Esophagus squamous epithelium (tissue), 4 donors: ENCODE measurements at regions not wholly inside any gene's neighbourhood (a gene's known extent, or its start where the extent isn't known, plus 50 kb on each side); places are given as distances from the start of the nearest gene placed in this dataset.

Experiments
- CTCF ChIP-seq, 6 experiments: fragments of 450-650 bp in 4 of 6; fragments of 200-600 bp in 2 of 6; sonication (generic) in 2 of 6; IDR thresholded peaks; one replicate each; pipeline ENCODE4 v1.5.1; 2016 to 2019; ENCODE audit warnings: antibody characterized with exemption in 6 of 6, mild to moderate bottlenecking in 4 of 6, moderate library complexity in 4 of 6
- POLR2A ChIP-seq, 4 donors: fragments of 450-650 bp; IDR thresholded peaks; one replicate each; pipeline ENCODE4 v1.6.1; 2017; ENCODE audit warnings: antibody characterized with exemption in 4 of 4, mild to moderate bottlenecking in 4 of 4, moderate library complexity in 3 of 4

GRCh38 chr2:67977464-67977863 is 85.3 kb downstream of the C1D start:
- TF ChIP-seq POLR2A (IDR thresholded peaks at IDR 0.05) = no peak
- TF ChIP-seq CTCF (IDR thresholded peaks at IDR 0.05) = no peak
